HEK293T (cell line): ENCODE measurements at regions not wholly inside any gene's neighbourhood (a gene's known extent, or its start where the extent isn't known, plus 50 kb on each side); places are given as distances from the start of the nearest gene placed in this dataset.
"Not testable (repeated sequence)": the region's sequence is repeated elsewhere in the genome, so short reads cannot be mapped to it uniquely, and the experiment has no call there.

Source experiments
- CTCF ChIA-PET: fragments of 350-600 bp; formaldehyde crosslinking; extraction: SDS; loops from one replicate; lab custom pipeline; 2021; ENCODE audit warnings: antibody characterized with exemption, inconsistent platforms; lab: Yijun Ruan, JAX
- POLR2A ChIA-PET: fragments of 350-600 bp; formaldehyde crosslinking; extraction: SDS; loops from one replicate; lab custom pipeline; 2020; ENCODE audit warnings: antibody characterized with exemption, inconsistent platforms; lab: Yijun Ruan, JAX
- DNase-seq: peaks from one replicate; pipeline ENCODE4 v3.0.0; 2012; ENCODE audit warnings: mixed read lengths; ENCODE audit errors: extremely low spot score
- ARNT ChIP-seq: fragments of 450-650 bp; IDR thresholded peaks from 2 replicates; pipeline ENCODE4 v1.6.1; 2017; ENCODE audit warnings: mild to moderate bottlenecking
- BHLHE40 ChIP-seq: fragments of 450-650 bp; IDR thresholded peaks from 2 replicates; pipeline ENCODE4 v1.6.1; 2016; ENCODE audit warnings: mild to moderate bottlenecking, moderate library complexity, borderline replicate concordance
- CTBP1 ChIP-seq: fragments of 450-650 bp; IDR thresholded peaks from 2 replicates; pipeline ENCODE4 v1.6.1; 2016; ENCODE audit warnings: borderline replicate concordance
- ELF4 ChIP-seq: fragments of 450-650 bp; IDR thresholded peaks from 2 replicates; pipeline ENCODE4 v1.6.1; 2017; ENCODE audit warnings: antibody characterized with exemption
- FOXA1 ChIP-seq: fragments of 450-650 bp; IDR thresholded peaks from 2 replicates; pipeline ENCODE4 v1.6.1; 2016; ENCODE audit warnings: mild to moderate bottlenecking
- FOXK2 ChIP-seq: fragments of 450-650 bp; IDR thresholded peaks from 2 replicates; pipeline ENCODE4 v1.6.1; 2016; ENCODE audit warnings: mild to moderate bottlenecking
- FOXM1 ChIP-seq: fragments of 450-650 bp; IDR thresholded peaks from 2 replicates; pipeline ENCODE4 v1.6.1; 2017; ENCODE audit warnings: mild to moderate bottlenecking, borderline replicate concordance
- HDGF ChIP-seq: fragments of 450-650 bp; IDR thresholded peaks from 2 replicates; pipeline ENCODE4 v1.6.1; 2017; ENCODE audit warnings: antibody characterized with exemption, borderline replicate concordance
- L3MBTL2 ChIP-seq: fragments of 450-650 bp; conservative IDR thresholded peaks from 2 replicates; pipeline ENCODE4 v1.6.1; 2016; ENCODE audit warnings: mild to moderate bottlenecking
- LEF1 ChIP-seq: fragments of 450-650 bp; IDR thresholded peaks from 2 replicates; pipeline ENCODE4 v1.6.1; 2017; ENCODE audit warnings: mild to moderate bottlenecking, borderline replicate concordance
- NFRKB ChIP-seq: fragments of 450-650 bp; IDR thresholded peaks from 2 replicates; pipeline ENCODE4 v1.6.1; 2016; ENCODE audit warnings: mild to moderate bottlenecking, moderate library complexity
- PKNOX1 ChIP-seq: fragments of 450-650 bp; IDR thresholded peaks from 2 replicates; pipeline ENCODE4 v1.6.1; 2016
- SP1 ChIP-seq: fragments of 450-650 bp; IDR thresholded peaks from 2 replicates; pipeline ENCODE4 v1.6.1; 2017
- SUZ12 ChIP-seq: fragments of 450-650 bp; IDR thresholded peaks from 2 replicates; pipeline ENCODE4 v1.6.1; 2016; ENCODE audit warnings: mild to moderate bottlenecking
- TARDBP ChIP-seq: fragments of 450-650 bp; IDR thresholded peaks from 2 replicates; pipeline ENCODE4 v1.6.1; 2016
- ZNF384 ChIP-seq: fragments of 450-650 bp; IDR thresholded peaks from 2 replicates; pipeline ENCODE4 v1.6.1; 2016

- POLR2A ChIA-PET, CTCF ChIA-PET, DNase-seq: not testable (repeated sequence)
These were observed 51.0 kb upstream of the UBE2Q2 start for GRCh38 chr15:75792236-75792635.

- ChIA-PET POLR2A (interaction anchor here (1.6 kb wide), 1 partner anchor 53 kb away, joined by 4 read pairs; no protein-coding TSS in a partner anchor), CTCF (no interaction called here)
- TF ChIP-seq SUZ12 (no peak), TARDBP (no peak), ZNF384 (no peak), PKNOX1 (no peak), BHLHE40 (no peak), CTBP1 (no peak), HDGF (no peak), FOXA1 (no peak), NFRKB (no peak), FOXK2 (no peak), FOXM1 (no peak), LEF1 (no peak), L3MBTL2 (no peak), SP1 (no peak), ARNT (no peak), ELF4 (no peak)
- DNase-seq: no peak
These were observed 51.9 kb upstream of the UBE2Q2 start for GRCh38 chr15:75791337-75791713.

DNA sequence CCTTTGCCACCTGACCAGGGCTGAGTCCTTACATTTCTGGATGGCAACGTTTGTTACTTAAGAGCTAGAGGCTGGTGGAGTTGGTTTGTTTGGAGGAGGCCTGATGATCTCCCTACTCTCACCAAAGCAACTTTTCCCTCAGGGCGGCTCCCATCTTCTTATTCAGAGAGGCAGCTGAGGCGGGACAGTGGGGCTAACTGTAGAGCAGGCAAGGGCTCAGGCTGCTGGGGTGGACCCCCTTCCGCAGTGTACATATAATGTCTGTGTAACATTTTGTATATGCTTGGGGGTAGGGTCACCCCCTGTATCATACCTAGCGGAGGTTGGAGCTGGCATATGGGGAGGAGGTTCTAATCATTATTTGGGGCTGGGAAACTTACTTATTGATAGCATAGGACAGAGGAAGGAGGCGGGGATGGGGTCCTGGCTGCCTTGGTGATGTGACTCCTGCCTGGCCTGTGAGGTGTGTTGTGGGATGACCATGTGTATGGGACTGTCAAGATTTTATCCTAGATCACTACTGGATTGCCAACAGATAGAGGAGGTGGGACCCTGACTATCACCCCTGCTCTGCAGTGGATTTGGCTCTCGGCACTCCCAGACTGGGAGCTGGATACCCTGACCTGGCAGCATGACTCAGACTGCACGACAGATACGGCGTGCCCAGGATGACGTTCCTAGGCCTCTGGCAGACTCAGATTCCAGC is 52.5 kb upstream of the UBE2Q2 start:
- POLR2A ChIA-PET: interaction anchor here (1.6 kb wide), 1 partner anchor 52 kb away, joined by 4 read pairs; no protein-coding TSS in a partner anchor

GRCh38 chr15:75786575-75786947 is 56.7 kb upstream of the UBE2Q2 start:
- ChIA-PET POLR2A (no interaction called here), CTCF (interaction anchor here (1.0 kb wide), 1 partner anchor 19 kb away, joined by 6 read pairs; no protein-coding TSS in a partner anchor)
- no peak for TF ChIP-seq FOXK2
- TF ChIP-seq BHLHE40: no peak
- TF ChIP-seq CTBP1: no peak
- TF ChIP-seq TARDBP: no peak
- TF ChIP-seq FOXA1: no peak
- TF ChIP-seq L3MBTL2: no peak
- no peak for TF ChIP-seq ELF4
- no peak for TF ChIP-seq SP1
- no peak for TF ChIP-seq ARNT
- TF ChIP-seq SUZ12: no peak
- TF ChIP-seq NFRKB: no peak
- no peak for TF ChIP-seq LEF1
- TF ChIP-seq FOXM1: no peak
- TF ChIP-seq PKNOX1: no peak
- TF ChIP-seq ZNF384: no peak
- no peak for TF ChIP-seq HDGF
- no peak for DNase-seq

More for the DNA sequence above, 52.5 kb upstream of the UBE2Q2 start:
- CTCF ChIA-PET: no interaction called here
- no peak for DNase-seq
- TF ChIP-seq PKNOX1 (no peak), ELF4 (no peak), HDGF (no peak), NFRKB (no peak), L3MBTL2 (no peak), SUZ12 (no peak), CTBP1 (no peak)

GRCh38 chr15:75785771-75786574 is 57.3 kb upstream of the UBE2Q2 start:
- no peak for DNase-seq
- TF ChIP-seq LEF1: no peak
- TF ChIP-seq ZNF384: no peak
- no peak for TF ChIP-seq NFRKB
- no peak for TF ChIP-seq L3MBTL2
- TF ChIP-seq FOXA1: no peak
- TF ChIP-seq PKNOX1: no peak
- TF ChIP-seq SP1: no peak
- TF ChIP-seq CTBP1: no peak
- no peak for TF ChIP-seq HDGF
- TF ChIP-seq TARDBP: no peak
- TF ChIP-seq FOXK2: no peak
- TF ChIP-seq BHLHE40: no peak
- no peak for TF ChIP-seq ARNT
- POLR2A ChIA-PET: no interaction called here
- CTCF ChIA-PET: interaction anchor here (1.0 kb wide), 1 partner anchor 18 kb away, joined by 6 read pairs; no protein-coding TSS in a partner anchor

- DNase-seq, POLR2A ChIA-PET, CTCF ChIA-PET: not testable (repeated sequence)
These were observed 58.5 kb upstream of the UBE2Q2 start for GRCh38 chr15:75784511-75785480.

GRCh38 chr15:75783566-75783965 is 59.7 kb upstream of the UBE2Q2 start:
- DNase-seq, CTCF ChIA-PET, POLR2A ChIA-PET: not testable (repeated sequence)
